SK-N-SH (cell line): ENCODE measurements at regions not wholly inside any gene's neighbourhood (a gene's known extent, or its start where the extent isn't known, plus 50 kb on each side); places are given as distances from the start of the nearest gene placed in this dataset.

Source experiments
- CTCF ChIP-seq: fragments of 200-600 bp; sonication (generic); IDR thresholded peaks from 2 replicates; pipeline ENCODE4 v1.6.1; 2017; ENCODE audit warnings: antibody characterized with exemption, mild to moderate bottlenecking, moderate library complexity
- MAX ChIP-seq: IDR thresholded peaks from 2 replicates; pipeline ENCODE4 v1.4.0; 2012; ENCODE audit warnings: low read depth
- MXI1 ChIP-seq: IDR thresholded peaks from 2 replicates; pipeline ENCODE4 v1.6.1; 2012; ENCODE audit warnings: mild to moderate bottlenecking, low read depth, low read length, improper control_type of control experiment
- POLR2AphosphoS5 ChIP-seq: IDR thresholded peaks from 2 replicates; pipeline ENCODE4 v1.6.1; 2012; ENCODE audit warnings: low read depth, low read length

- TF ChIP-seq CTCF, result no peak
- TF ChIP-seq MXI1, result no peak
- TF ChIP-seq POLR2AphosphoS5, result no peak
- no peak for TF ChIP-seq MAX
These were observed 113.8 kb downstream of the RRAGC start for GRCh38 chr1:38745476-38746401.
